ENCODE measurements at regions not wholly inside any gene's neighbourhood (a gene's known extent, or its start where the extent isn't known, plus 50 kb on each side); places are given as distances from the start of the nearest gene placed in this dataset.

- TF ChIP-seq ZNF614 (CRISPR knock-in tag; IDR thresholded peaks at IDR 0.05; ENCODE audit: borderline replicate concordance), result no peak
These were observed 310.4 kb upstream of the NR2F2 start (continued) for GRCh38 chr15:96020133-96020532.

GRCh38 chr15:96020797-96021196 is 309.7 kb upstream of the NR2F2 start:
- no peaks in the 10 kb centered on the region for H3K27me3 ChIP-seq (ENCODE audit: control insufficient read depth in 1 of 2, insufficient read depth in 2 of 2, low read length in 2 of 2)
- FAIRE-seq, result no peak
- no peak overlapping the region for H2AFZ ChIP-seq (ENCODE audit: low read length)
- ATAC-seq, result no peak
- DNase-seq (ENCODE audit: low spot score), result no peak
- WGBS (ENCODE audit: low lambda C conversion rate), result 0% methylated on average over 3 of the region's 3 CpGs
- H3K9me3 ChIP-seq (ENCODE audit: low read length), result 0 out of 2 replicates have a peak, but pooled peaks cover 6% of the 10 kb centered on the region
- no peak overlapping the region for H3K4me2 ChIP-seq (ENCODE audit: low read depth, low read length)
- H3K79me2 ChIP-seq (ENCODE audit: insufficient read depth, low read length), result no peaks in the 10 kb centered on the region
- in situ Hi-C loops (cut with HindIII; ENCODE audit: extremely low pct_ligation_motif_present, low pct_unique_long_range_greater_than_20kb) (no loop called here), intact Hi-C loops (cut with micrococcal nuclease; ENCODE audit: unreplicated experiment) (no loop called here)
- no peak overlapping the region for H3K4me3 ChIP-seq (replicated peaks in 1 of 3; ENCODE audit: insufficient read depth in 1 of 3, low read depth in 2 of 3, low read length in 3 of 3)
- BruUV-seq (replicated peaks), result no TSS peak
- ChIA-PET CTCF (ENCODE audit: low intra/inter-chr PET ratio, low total read pairs) (no interaction called here), POLR2A (no interaction called here)
- no peaks in the 10 kb centered on the region for H3K4me1 ChIP-seq (ENCODE audit: insufficient read depth, low read length)
- TF ChIP-seq CERS6 (CRISPR knock-in tag; IDR thresholded peaks at IDR 0.05) (no peak), ZNF780A (CRISPR knock-in tag; IDR thresholded peaks at IDR 0.05) (no peak), MXI1 (IDR thresholded peaks at IDR 0.05; ENCODE audit: borderline replicate concordance, low read depth, low read length) (no peak), ZSCAN20 (CRISPR knock-in tag; IDR thresholded peaks at IDR 0.05; ENCODE audit: borderline replicate concordance) (no peak), DR1 (CRISPR knock-in tag; IDR thresholded peaks at IDR 0.05) (no peak), ZNF563 (CRISPR knock-in tag; IDR thresholded peaks at IDR 0.05) (no peak)
- no peak overlapping the region for H3K9ac ChIP-seq (ENCODE audit: insufficient read depth, low read depth, low read length)
- H3K27ac ChIP-seq (ENCODE audit: extremely low read length, insufficient read depth, low read length), result no peak overlapping the region
- no peaks in the 10 kb centered on the region for H3K36me3 ChIP-seq (replicated peaks in 1 of 2; ENCODE audit: control insufficient read depth in 1 of 2, insufficient read depth in 2 of 2, low read length in 2 of 2)
- no peaks in the 10 kb centered on the region for H4K20me1 ChIP-seq (ENCODE audit: insufficient read depth, low read length)

- Histone ChIP-seq H2AFZ (ENCODE audit: low read length) (no peak overlapping the region), H3K36me3 (replicated peaks in 1 of 2; ENCODE audit: control insufficient read depth in 1 of 2, insufficient read depth in 2 of 2, low read length in 2 of 2) (no peaks in the 10 kb centered on the region), H3K4me3 (replicated peaks in 1 of 3; ENCODE audit: insufficient read depth in 1 of 3, low read depth in 2 of 3, low read length in 3 of 3) (no peak overlapping the region), H3K27ac (ENCODE audit: extremely low read length, insufficient read depth, low read length) (no peak overlapping the region), H3K79me2 (ENCODE audit: insufficient read depth, low read length) (no peaks in the 10 kb centered on the region), H3K4me1 (ENCODE audit: insufficient read depth, low read length) (no peaks in the 10 kb centered on the region), H3K27me3 (ENCODE audit: control insufficient read depth in 1 of 2, insufficient read depth in 2 of 2, low read length in 2 of 2) (no peaks in the 10 kb centered on the region), H3K9ac (ENCODE audit: insufficient read depth, low read depth, low read length) (no peak overlapping the region), H3K4me2 (ENCODE audit: low read depth, low read length) (no peak overlapping the region), H4K20me1 (ENCODE audit: insufficient read depth, low read length) (no peaks in the 10 kb centered on the region), H3K9me3 (ENCODE audit: low read length) (0 out of 2 replicates have a peak, but pooled peaks cover 6% of the 10 kb centered on the region)
- ATAC-seq, result no peak
- no TSS peak for BruUV-seq (replicated peaks)
- in situ Hi-C loops (cut with HindIII; ENCODE audit: extremely low pct_ligation_motif_present, low pct_unique_long_range_greater_than_20kb) (no loop called here), intact Hi-C loops (cut with micrococcal nuclease; ENCODE audit: unreplicated experiment) (no loop called here)
- FAIRE-seq, result no peak
- ChIA-PET POLR2A (no interaction called here), CTCF (ENCODE audit: low intra/inter-chr PET ratio, low total read pairs) (no interaction called here)
- no peak for DNase-seq (ENCODE audit: low spot score)
- no peak for TF ChIP-seq EP300 (IDR thresholded peaks at IDR 0.05; ENCODE audit: low read depth in 2 of 2, low read length in 2 of 2)
- no peak for TF ChIP-seq EP300 (CRISPR knock-in tag; IDR thresholded peaks at IDR 0.05; ENCODE audit: borderline replicate concordance)
- TF ChIP-seq ZNF614 (CRISPR knock-in tag; IDR thresholded peaks at IDR 0.05; ENCODE audit: borderline replicate concordance), result no peak
- TF ChIP-seq ZNF589 (CRISPR knock-in tag; conservative IDR thresholded peaks at IDR 0.05), result no peak
- TF ChIP-seq MTA1 (CRISPR knock-in tag; IDR thresholded peaks at IDR 0.05; ENCODE audit: borderline replicate concordance), result no peak
- TF ChIP-seq RBAK (CRISPR knock-in tag; IDR thresholded peaks at IDR 0.05), result peak; percentile 46; the same call in 1 of the 2 replicates
- no peak for TF ChIP-seq ZNF24 (IDR thresholded peaks at IDR 0.05)
These were observed 307.4 kb upstream of the NR2F2 start for GRCh38 chr15:96023081-96023480.
